CD4-positive, CD25-positive, alpha-beta regulatory T cell (primary cell): ENCODE measurements at regions not wholly inside any gene's neighbourhood (a gene's known extent, or its start where the extent isn't known, plus 50 kb on each side); places are given as distances from the start of the nearest gene placed in this dataset.
A peak's percentile ranks its signal among the peaks of the same experiment; 100 is the strongest.
"Not testable (repeated sequence)": the region's sequence is repeated elsewhere in the genome, so short reads cannot be mapped to it uniquely, and the experiment has no call there.

Experiments
- ATAC-seq, 2 donors: fragments of 150-1000 bp; cut with Tn5 transposase; one replicate each; pipeline ENCODE4 v1.10.0; 2021; ENCODE audit warnings: low read depth in 2 of 2, moderate number of reproducible peaks in 2 of 2, moderate library complexity in 1 of 2
- DNase-seq, 3 donors: peaks; one replicate each; pipeline versions ENCODE4 v3.0.0 to v3.0.0-alpha.2; 2012 to 2022; ENCODE audit warnings: mixed read lengths in 1 of 3
- H3K27ac ChIP-seq: one replicate; pipeline ENCODE4 v1.7.0; 2013; ENCODE audit warnings: mild to moderate bottlenecking, low read length; ENCODE audit not compliant: insufficient read depth, poor library complexity, severe bottlenecking
- H3K27me3 ChIP-seq: one replicate; pipeline ENCODE4 v1.7.0; 2013; ENCODE audit warnings: low read length; ENCODE audit not compliant: control insufficient read depth, insufficient read depth
- H3K36me3 ChIP-seq: one replicate; pipeline ENCODE4 v1.7.0; 2013; ENCODE audit warnings: mild to moderate bottlenecking, low read length, moderate library complexity; ENCODE audit not compliant: control insufficient read depth, insufficient read depth
- H3K4me1 ChIP-seq: 2 replicates; pipeline ENCODE4 v1.7.0; 2013; ENCODE audit warnings: mild to moderate bottlenecking, low read length; ENCODE audit not compliant: insufficient read depth, control insufficient read depth, poor library complexity, severe bottlenecking
- H3K4me3 ChIP-seq: one replicate; pipeline ENCODE4 v1.7.0; 2013; ENCODE audit warnings: low read depth, mild to moderate bottlenecking, low read length, moderate library complexity
- H3K9me3 ChIP-seq, 2 experiments: 1 replicate in 1 of 2; 2 replicates in 1 of 2; pipeline ENCODE4 v1.7.0; 2013; ENCODE audit warnings: low read length in 2 of 2, mild to moderate bottlenecking in 1 of 2, moderate library complexity in 1 of 2; ENCODE audit not compliant: control insufficient read depth in 2 of 2
- H3K27ac Mint-ChIP-seq, 3 donors: one replicate each; pipeline ENCODE4 v1.8.0; 2020 to 2022; ENCODE audit warnings: mild to moderate bottlenecking in 3 of 3, mixed read lengths in 3 of 3, moderate library complexity in 2 of 3
- H3K27me3 Mint-ChIP-seq: one replicate; pipeline ENCODE4 v1.8.0; 2022; ENCODE audit warnings: mild to moderate bottlenecking, mixed read lengths
- H3K36me3 Mint-ChIP-seq: one replicate; pipeline ENCODE4 v1.8.0; 2020; ENCODE audit warnings: mixed read lengths
- H3K4me1 Mint-ChIP-seq, 4 donors: one replicate each; pipeline ENCODE4 v1.8.0; 2020 to 2022; ENCODE audit warnings: mixed read lengths in 4 of 4, mild to moderate bottlenecking in 1 of 4
- H3K4me3 Mint-ChIP-seq, 4 donors: one replicate each; pipeline ENCODE4 v1.8.0; 2020 to 2022; ENCODE audit warnings: mild to moderate bottlenecking in 4 of 4, mixed read lengths in 4 of 4, moderate library complexity in 3 of 4
- H3K9me3 Mint-ChIP-seq, 7 donors: one replicate each; pipeline ENCODE4 v1.8.0; 2020 to 2022; ENCODE audit warnings: mixed read lengths in 7 of 7, mild to moderate bottlenecking in 3 of 7, moderate library complexity in 2 of 7

DNA sequence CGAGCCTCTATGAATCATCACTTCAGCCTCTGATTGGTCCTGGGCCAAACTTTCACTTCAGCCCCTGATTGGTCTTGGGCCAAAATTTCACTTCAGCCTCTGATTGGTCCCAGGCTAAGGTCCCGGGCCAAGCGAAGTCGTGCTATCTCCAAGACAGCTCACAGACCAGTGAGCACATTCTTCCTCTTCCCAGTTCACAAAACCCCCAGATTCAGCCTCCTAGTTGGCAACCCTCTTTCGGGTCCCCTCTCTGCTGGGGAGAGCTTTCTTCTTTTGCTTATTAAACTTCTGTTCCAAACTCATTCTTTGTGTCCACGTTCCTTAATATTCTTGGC, 314.3 kb upstream of the ZNF337 start:
- H3K27me3 ChIP-seq, DNase-seq, H3K9me3 Mint-ChIP-seq, H3K27me3 Mint-ChIP-seq, H3K27ac Mint-ChIP-seq, H3K9me3 ChIP-seq, H3K27ac ChIP-seq, H3K4me3 ChIP-seq, ATAC-seq, H3K4me1 ChIP-seq, H3K36me3 Mint-ChIP-seq, H3K36me3 ChIP-seq: not testable (repeated sequence)
- peaks cover 0 to 11% (median 10%) of the 10 kb centered on the region in 4 donors for H3K4me1 Mint-ChIP-seq
- peak overlapping the region in 1 of 4 donors; percentile 95 for H3K4me3 Mint-ChIP-seq

DNA sequence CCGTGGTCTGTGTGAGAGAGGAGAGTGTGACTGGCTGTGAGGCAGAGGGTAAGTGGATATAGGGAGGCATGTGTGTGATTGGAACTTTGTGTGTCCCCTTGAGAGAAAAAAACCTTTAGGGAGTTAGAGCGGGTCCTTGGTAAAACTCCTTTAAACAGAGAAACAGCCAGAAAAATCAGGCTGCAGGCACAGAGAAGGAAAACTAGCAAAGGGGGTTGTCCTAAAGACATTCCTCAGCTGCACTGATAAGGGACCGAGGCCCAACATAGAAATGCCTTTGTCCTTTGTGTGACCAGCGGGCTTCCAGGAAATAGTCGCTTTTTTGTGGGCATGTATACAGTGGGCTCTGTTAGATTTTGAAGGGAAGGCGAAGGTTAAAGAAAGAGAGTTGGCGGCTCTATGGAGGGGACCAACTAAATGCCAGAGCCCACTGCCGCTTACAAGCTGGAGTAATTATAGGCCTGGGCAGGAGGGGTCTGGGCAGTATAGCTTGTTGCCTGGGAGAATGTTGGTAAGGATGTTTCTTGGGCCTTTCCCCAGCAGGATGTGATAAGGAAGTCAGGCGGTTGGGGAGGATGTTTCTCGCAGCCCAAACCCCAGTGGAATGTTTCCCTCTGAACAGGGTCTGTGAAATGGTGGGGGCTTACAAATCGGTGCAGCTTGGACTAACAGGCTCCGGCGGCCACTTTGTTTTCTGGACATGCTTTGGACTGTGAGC, 313.7 kb upstream of the ZNF337 start:
- H3K4me1 Mint-ChIP-seq = peaks cover 0 to 11% (median 10%) of the 10 kb centered on the region in 4 donors
- H3K27ac Mint-ChIP-seq = peak overlapping the region in 2 of 3 donors; percentile 79 to 95
- not testable (repeated sequence) for DNase-seq, H3K27ac ChIP-seq, H3K27me3 Mint-ChIP-seq, H3K36me3 ChIP-seq, H3K9me3 ChIP-seq, ATAC-seq, H3K4me1 ChIP-seq, H3K27me3 ChIP-seq, H3K36me3 Mint-ChIP-seq, H3K9me3 Mint-ChIP-seq
- H3K4me3 ChIP-seq = peak overlapping the region; percentile 59
- H3K4me3 Mint-ChIP-seq = peak overlapping the region; percentile 80 to 98 (median 94)

DNA sequence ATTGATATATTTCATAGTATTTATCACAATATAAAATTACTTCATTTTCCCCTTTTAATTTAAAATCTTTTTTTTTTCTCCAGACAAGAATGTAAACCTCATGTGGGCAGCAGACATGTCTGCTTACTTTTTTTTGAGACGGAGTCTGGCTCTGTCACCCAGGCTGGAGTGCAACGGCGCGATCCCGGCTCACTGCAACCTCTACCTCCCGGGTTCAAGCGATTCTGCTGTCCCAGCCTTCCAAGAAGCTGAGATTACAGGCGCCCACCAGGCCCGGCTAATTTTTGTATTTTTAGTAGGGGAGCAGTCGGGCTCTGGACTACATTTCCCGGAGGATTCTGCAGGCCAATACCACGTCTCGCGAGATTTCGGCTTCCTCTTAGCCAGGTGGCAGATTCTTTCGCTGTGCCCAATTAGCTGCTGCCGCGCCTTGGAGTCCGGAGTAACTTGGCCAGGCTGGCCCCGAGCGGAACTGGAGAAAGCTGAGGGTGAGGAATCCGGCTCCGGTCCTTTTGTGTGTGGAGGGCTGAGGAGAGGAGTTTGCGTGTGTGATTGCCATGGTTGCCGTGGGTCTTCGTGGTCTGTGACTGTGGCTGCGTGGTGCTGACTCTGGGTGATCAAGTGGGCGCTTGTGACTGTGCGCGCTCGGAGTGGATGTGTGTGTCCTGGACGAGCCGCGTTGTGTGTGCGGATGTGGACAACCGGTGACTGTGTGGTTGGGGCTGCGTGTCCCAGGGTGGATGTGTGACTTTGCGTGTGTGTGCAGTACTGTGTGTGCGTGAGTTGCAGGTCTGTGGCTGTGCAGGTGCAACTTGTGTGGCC, 313.0 kb upstream of the ZNF337 start:
- not testable (repeated sequence) for H3K36me3 ChIP-seq, H3K4me1 ChIP-seq, ATAC-seq, H3K27ac ChIP-seq, H3K27me3 ChIP-seq, H3K36me3 Mint-ChIP-seq, H3K9me3 Mint-ChIP-seq, H3K9me3 ChIP-seq, H3K27me3 Mint-ChIP-seq
- H3K27ac Mint-ChIP-seq = peak overlapping the region; percentile 79 to 95 (median 79)
- peak overlapping the region; percentile 80 to 98 (median 94) for H3K4me3 Mint-ChIP-seq
- peak; percentile 20 to 82 (median 56) for DNase-seq
- H3K4me1 Mint-ChIP-seq = peaks cover 0 to 11% (median 10%) of the 10 kb centered on the region in 4 donors
- H3K4me3 ChIP-seq = peak overlapping the region; percentile 59

DNA sequence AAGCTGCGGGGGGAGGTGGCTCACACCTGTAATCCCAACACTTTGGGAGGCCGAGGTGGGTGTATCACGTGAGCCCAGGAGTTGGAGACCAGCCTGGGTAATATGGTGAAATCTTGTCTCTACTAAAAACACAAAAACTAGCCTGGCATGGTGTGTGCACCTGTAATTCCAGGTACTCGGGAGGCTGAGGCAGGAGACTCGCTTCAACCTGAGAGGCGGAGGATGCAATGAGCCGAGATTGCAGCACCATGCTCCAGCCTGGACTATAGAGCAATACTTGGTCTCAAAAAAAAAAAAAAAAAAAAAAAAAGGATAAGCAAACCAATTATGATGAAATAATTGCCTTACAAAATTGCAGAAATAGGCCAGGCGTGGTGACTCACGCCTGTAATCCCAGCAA, 311.4 kb upstream of the ZNF337 start:
- not testable (repeated sequence) for H3K4me1 ChIP-seq, ATAC-seq, H3K9me3 Mint-ChIP-seq, H3K4me3 Mint-ChIP-seq, H3K36me3 ChIP-seq, H3K9me3 ChIP-seq, H3K27me3 ChIP-seq, H3K27ac Mint-ChIP-seq, H3K4me3 ChIP-seq, H3K36me3 Mint-ChIP-seq, H3K27me3 Mint-ChIP-seq, DNase-seq, H3K27ac ChIP-seq
- peaks cover 0 to 11% (median 10%) of the 10 kb centered on the region in 4 donors for H3K4me1 Mint-ChIP-seq

- not testable (repeated sequence) for H3K4me3 ChIP-seq, H3K27me3 ChIP-seq, H3K9me3 Mint-ChIP-seq, DNase-seq, H3K9me3 ChIP-seq, H3K27ac ChIP-seq, H3K4me3 Mint-ChIP-seq, H3K4me1 ChIP-seq, H3K36me3 Mint-ChIP-seq, ATAC-seq, H3K27me3 Mint-ChIP-seq, H3K36me3 ChIP-seq, H3K27ac Mint-ChIP-seq
- peaks cover 0 to 11% (median 10%) of the 10 kb centered on the region in 4 donors for H3K4me1 Mint-ChIP-seq
Measured at GRCh38 chr20:26006164-26006563, 309.5 kb upstream of the ZNF337 start.

GRCh38 chr20:26003959-26004358, 307.3 kb upstream of the ZNF337 start:
- H3K27me3 Mint-ChIP-seq, H3K4me1 Mint-ChIP-seq, H3K4me3 Mint-ChIP-seq, H3K36me3 Mint-ChIP-seq, H3K27ac Mint-ChIP-seq, H3K9me3 ChIP-seq, H3K36me3 ChIP-seq, DNase-seq, H3K4me1 ChIP-seq, H3K27ac ChIP-seq, H3K4me3 ChIP-seq, H3K9me3 Mint-ChIP-seq, ATAC-seq, H3K27me3 ChIP-seq: not testable (repeated sequence)

DNA sequence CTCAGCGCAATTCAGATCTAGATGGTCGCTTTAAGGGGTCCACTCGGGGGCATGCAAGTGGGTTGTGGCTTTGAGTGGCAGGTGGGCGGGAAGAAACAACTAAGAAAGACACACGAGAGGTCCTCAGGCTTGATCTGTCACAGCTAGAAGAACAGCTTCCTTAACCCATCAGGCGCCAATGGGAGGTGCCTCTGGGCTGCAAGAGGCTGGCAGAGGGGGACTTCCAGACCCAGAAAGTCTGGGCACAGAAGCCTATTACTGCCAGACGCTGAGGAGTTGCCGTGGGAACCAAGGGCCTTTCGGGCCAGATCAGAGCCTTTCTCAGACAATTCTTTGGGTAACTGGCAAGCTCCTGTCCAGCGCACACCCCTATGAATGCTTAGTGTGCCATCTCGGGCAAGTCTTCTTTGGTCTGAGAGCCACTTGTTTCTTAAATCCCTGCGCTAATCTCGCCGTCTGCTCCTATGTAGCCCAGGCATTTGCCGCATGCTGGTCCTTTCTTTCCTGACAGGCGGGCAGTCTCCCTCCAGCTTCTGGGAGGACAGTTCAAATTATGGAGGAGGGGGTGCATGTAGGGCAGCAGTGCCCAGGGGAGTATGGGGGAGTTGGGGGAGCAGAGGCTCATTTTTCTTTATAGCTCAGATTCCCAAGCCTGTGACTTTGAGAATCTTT, 300.9 kb upstream of the ZNF337 start:
- not testable (repeated sequence) for H3K27me3 ChIP-seq, H3K4me1 ChIP-seq, ATAC-seq, H3K4me1 Mint-ChIP-seq, H3K9me3 ChIP-seq, H3K36me3 Mint-ChIP-seq, H3K27me3 Mint-ChIP-seq, H3K36me3 ChIP-seq, H3K27ac ChIP-seq, H3K4me3 ChIP-seq, DNase-seq, H3K4me3 Mint-ChIP-seq, H3K27ac Mint-ChIP-seq, H3K9me3 Mint-ChIP-seq
